Peyer's patch (tissue), 4 donors: ENCODE measurements at regions not wholly inside any gene's neighbourhood (a gene's known extent, or its start where the extent isn't known, plus 50 kb on each side); places are given as distances from the start of the nearest gene placed in this dataset.

Experiments
- DNase-seq, 3 donors: peaks; one replicate each; pipeline ENCODE4 v3.0.0-alpha.2; 2017 to 2019
- H3K27ac ChIP-seq, 4 donors: fragments of 200-600 bp; sonication (generic); one replicate each; pipeline ENCODE4 v1.5.1; 2016 to 2019
- H3K27me3 ChIP-seq, 2 donors: fragments of 200-600 bp; sonication (generic); one replicate each; pipeline ENCODE4 v1.5.1; 2019
- H3K36me3 ChIP-seq, 3 donors: fragments of 200-600 bp; sonication (generic); one replicate each; pipeline ENCODE4 v1.5.1; 2016 to 2019
- H3K4me1 ChIP-seq, 4 donors: fragments of 200-600 bp; sonication (generic); one replicate each; pipeline ENCODE4 v1.5.1; 2016 to 2019
- H3K4me3 ChIP-seq, 4 donors: fragments of 200-600 bp; sonication (generic); 1 replicate in 3 of 4; 2 replicates in 1 of 4; pipeline ENCODE4 v1.5.1; 2016 to 2019; ENCODE audit warnings: mild to moderate bottlenecking in 1 of 4
- H3K9me3 ChIP-seq, 4 donors: fragments of 200-600 bp; sonication (generic); one replicate each; pipeline ENCODE4 v1.5.1; 2016 to 2019; ENCODE audit warnings: mild to moderate bottlenecking in 1 of 4
- CTCF ChIP-seq, 6 experiments: fragments of 450-650 bp in 4 of 6; fragments of 200-600 bp in 2 of 6; sonication (generic) in 1 of 6; IDR thresholded peaks; one replicate each; pipeline ENCODE4 v1.5.1; 2017 to 2019; ENCODE audit warnings: antibody characterized with exemption in 6 of 6, mild to moderate bottlenecking in 3 of 6, moderate library complexity in 1 of 6
- POLR2A ChIP-seq, 2 donors: fragments of 450-650 bp; IDR thresholded peaks; one replicate each; pipeline ENCODE4 v1.5.1; 2017; ENCODE audit warnings: antibody characterized with exemption in 2 of 2, mild to moderate bottlenecking in 2 of 2, moderate library complexity in 2 of 2

GRCh38 chr13:64410276-64411053, 2819.7 kb downstream of the PCDH9 start:
- Histone ChIP-seq H3K27ac (no peak overlapping the region), H3K9me3 (peaks cover 0 to 2% (median 0%) of the 10 kb centered on the region in 4 donors), H3K27me3 (no peaks in the 10 kb centered on the region), H3K36me3 (no peaks in the 10 kb centered on the region), H3K4me1 (no peaks in the 10 kb centered on the region), H3K4me3 (no peak overlapping the region)
- TF ChIP-seq CTCF (IDR thresholded peaks at IDR 0.05) (no peak), POLR2A (IDR thresholded peaks at IDR 0.05) (no peak)
- DNase-seq, result no peak

- TF ChIP-seq POLR2A (IDR thresholded peaks at IDR 0.05) (no peak), CTCF (IDR thresholded peaks at IDR 0.05) (no peak)
- Histone ChIP-seq H3K4me3 (no peak overlapping the region), H3K9me3 (no peaks in the 10 kb centered on the region), H3K36me3 (no peaks in the 10 kb centered on the region), H3K27ac (no peak overlapping the region), H3K27me3 (no peaks in the 10 kb centered on the region), H3K4me1 (no peaks in the 10 kb centered on the region)
- no peak for DNase-seq
Observed at GRCh38 chr13:64397701-64398100, 2832.4 kb downstream of the PCDH9 start.

- DNase-seq, result no peak
- Histone ChIP-seq H3K4me3 (no peak overlapping the region), H3K27ac (no peak overlapping the region), H3K36me3 (no peaks in the 10 kb centered on the region), H3K27me3 (no peaks in the 10 kb centered on the region), H3K9me3 (peaks cover 0 to 7% (median 0%) of the 10 kb centered on the region in 4 donors), H3K4me1 (no peaks in the 10 kb centered on the region)
- no peak for TF ChIP-seq CTCF (IDR thresholded peaks at IDR 0.05)
- no peak for TF ChIP-seq POLR2A (IDR thresholded peaks at IDR 0.05)
Observed at GRCh38 chr13:64377606-64378005, 2852.5 kb downstream of the PCDH9 start.

GRCh38 chr13:64371461-64371860, 2858.7 kb downstream of the PCDH9 start:
- Histone ChIP-seq H3K9me3 (peaks cover 0 to 11% (median 0%) of the 10 kb centered on the region in 4 donors), H3K27me3 (no peaks in the 10 kb centered on the region), H3K4me1 (no peaks in the 10 kb centered on the region), H3K4me3 (no peak overlapping the region), H3K36me3 (no peaks in the 10 kb centered on the region), H3K27ac (no peak overlapping the region)
- no peak for TF ChIP-seq POLR2A (IDR thresholded peaks at IDR 0.05)
- no peak for TF ChIP-seq CTCF (IDR thresholded peaks at IDR 0.05)
- DNase-seq, result no peak

GRCh38 chr13:64371045-64371444, 2859.1 kb downstream of the PCDH9 start:
- no peak for DNase-seq
- Histone ChIP-seq H3K4me1 (no peaks in the 10 kb centered on the region), H3K4me3 (no peak overlapping the region), H3K9me3 (peaks cover 0 to 11% (median 0%) of the 10 kb centered on the region in 4 donors), H3K27ac (no peak overlapping the region), H3K36me3 (no peaks in the 10 kb centered on the region), H3K27me3 (no peaks in the 10 kb centered on the region)
- no peak for TF ChIP-seq CTCF (IDR thresholded peaks at IDR 0.05)
- TF ChIP-seq POLR2A (IDR thresholded peaks at IDR 0.05), result no peak
